ENCODE measurements at regions not wholly inside any gene's neighbourhood (a gene's known extent, or its start where the extent isn't known, plus 50 kb on each side); places are given as distances from the start of the nearest gene placed in this dataset.
"Not testable (repeated sequence)": the region's sequence is repeated elsewhere in the genome, so short reads cannot be mapped to it uniquely, and the experiment has no call there.

DNA sequence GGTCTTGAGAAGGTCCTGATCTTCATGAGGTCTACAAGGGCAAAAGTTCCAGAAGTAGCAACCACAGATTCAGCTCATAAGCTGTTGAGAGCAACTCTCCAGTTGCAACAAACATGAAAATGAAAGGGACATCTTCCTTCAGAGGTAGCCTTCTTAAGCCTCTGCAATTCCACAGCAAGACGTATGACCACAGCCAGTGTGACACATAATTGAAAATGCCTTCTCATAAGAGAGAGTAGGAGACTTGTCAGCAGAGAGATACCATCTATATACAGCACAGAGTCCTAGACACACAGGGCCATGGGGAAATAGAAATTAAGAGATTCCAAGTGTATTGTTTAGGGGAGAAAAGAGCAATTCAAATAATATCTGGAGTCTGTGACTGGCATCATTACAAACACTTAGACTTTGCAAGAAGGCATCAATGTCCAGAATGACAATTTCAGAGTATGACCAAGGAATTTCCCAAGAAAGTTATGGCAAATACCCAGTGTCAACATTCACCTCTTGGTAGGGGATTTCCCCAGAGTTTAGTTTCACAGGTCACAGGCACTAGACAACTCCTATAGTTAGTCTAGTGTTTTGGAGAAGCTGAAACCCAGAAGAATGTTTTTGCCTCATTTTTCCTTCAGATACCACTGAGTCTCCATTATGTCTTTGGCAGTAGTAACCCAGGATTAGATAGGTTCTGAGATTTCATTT, 340.3 kb downstream of the ZNF674 start:
- no peaks in the 10 kb centered on the region for H3K9me3 Mint-ChIP-seq
- CTCF ChIA-PET = no interaction called here
- intact Hi-C loops (cut with micrococcal nuclease) = no loop called here
- no peak overlapping the region for H3K27ac Mint-ChIP-seq
- no peaks in the 10 kb centered on the region for H3K27me3 Mint-ChIP-seq (ENCODE audit: low read depth)
- DNase-seq = no peak
- H3K4me3 Mint-ChIP-seq = no peak overlapping the region
- H3K36me3 Mint-ChIP-seq (ENCODE audit: low read depth) = no peaks in the 10 kb centered on the region
- H3K4me1 Mint-ChIP-seq (ENCODE audit: low read depth) = peaks cover 38% of the 10 kb centered on the region

DNA sequence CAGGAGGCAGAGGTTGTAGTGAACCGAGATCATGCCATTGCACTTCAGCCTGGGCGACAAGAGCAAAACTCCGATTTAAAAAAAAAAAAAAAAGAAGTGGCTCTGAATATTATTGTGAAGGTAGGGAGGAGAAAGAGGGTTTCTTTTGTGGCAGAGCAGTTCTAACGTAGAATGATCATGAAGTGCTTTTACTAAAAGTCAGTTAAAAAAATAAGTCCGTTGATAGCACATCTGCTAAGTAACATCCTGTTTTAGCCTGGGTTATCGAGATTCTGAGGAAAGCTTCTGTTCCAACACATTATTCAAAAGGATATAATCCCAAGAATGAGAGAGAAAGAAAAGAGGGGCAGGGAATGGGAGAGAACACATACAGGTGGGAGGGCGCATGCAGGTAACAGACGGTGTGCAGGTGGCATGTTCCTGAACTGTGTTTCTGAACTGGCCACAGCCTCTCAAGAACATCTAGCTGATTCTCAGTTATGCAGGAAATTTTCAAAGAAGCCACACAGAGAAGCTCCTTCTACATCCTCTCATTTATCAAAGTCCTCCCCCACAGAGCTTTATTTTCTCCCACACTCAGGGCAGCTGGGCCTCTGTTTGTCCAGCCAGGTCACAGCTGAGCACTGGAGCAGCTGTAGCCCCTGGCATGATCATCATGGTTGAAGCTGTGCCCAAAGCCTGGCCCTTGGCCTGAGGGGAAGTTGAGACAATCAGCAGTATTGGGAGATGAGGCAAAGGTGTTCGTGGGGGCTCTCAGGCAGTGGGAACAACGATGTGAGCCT, 342.3 kb downstream of the ZNF674 start:
- no peaks in the 10 kb centered on the region for H3K9me3 Mint-ChIP-seq
- H3K36me3 Mint-ChIP-seq (ENCODE audit: low read depth) = no peaks in the 10 kb centered on the region
- H3K4me1 Mint-ChIP-seq (ENCODE audit: low read depth) = peaks cover 23% of the 10 kb centered on the region
- no peaks in the 10 kb centered on the region for H3K27me3 Mint-ChIP-seq (ENCODE audit: low read depth)
- CTCF ChIA-PET = no interaction called here
- DNase-seq = no peak
- no peak overlapping the region for H3K27ac Mint-ChIP-seq
- intact Hi-C loops (cut with micrococcal nuclease) = no loop called here
- H3K4me3 Mint-ChIP-seq = no peak overlapping the region

DNA sequence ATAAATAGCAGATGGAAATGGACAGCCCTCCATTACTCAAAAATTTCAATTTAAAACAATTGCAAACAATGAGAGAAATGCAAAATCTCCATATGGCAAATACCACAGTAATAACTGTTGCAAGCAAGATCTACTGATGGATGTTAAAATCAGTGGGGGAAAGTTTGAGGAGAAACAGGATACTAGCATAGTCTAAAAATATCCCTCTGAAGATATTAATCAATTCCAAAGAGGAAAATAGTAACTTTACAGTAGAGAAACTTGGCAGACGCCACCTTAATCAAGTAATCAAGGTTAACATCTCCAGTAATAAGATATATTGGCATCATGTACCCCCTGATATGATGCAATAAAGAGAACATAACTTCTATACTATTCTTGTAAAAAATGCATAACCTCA, 344.8 kb downstream of the ZNF674 start:
- intact Hi-C loops (cut with micrococcal nuclease) = no loop called here
- no peaks in the 10 kb centered on the region for H3K9me3 Mint-ChIP-seq
- no peak overlapping the region for H3K27ac Mint-ChIP-seq
- CTCF ChIA-PET = no interaction called here
- no peaks in the 10 kb centered on the region for H3K36me3 Mint-ChIP-seq (ENCODE audit: low read depth)
- no peak overlapping the region for H3K4me3 Mint-ChIP-seq
- peaks cover 17% of the 10 kb centered on the region for H3K4me1 Mint-ChIP-seq (ENCODE audit: low read depth)
- DNase-seq = no peak
- no peaks in the 10 kb centered on the region for H3K27me3 Mint-ChIP-seq (ENCODE audit: low read depth)

DNA sequence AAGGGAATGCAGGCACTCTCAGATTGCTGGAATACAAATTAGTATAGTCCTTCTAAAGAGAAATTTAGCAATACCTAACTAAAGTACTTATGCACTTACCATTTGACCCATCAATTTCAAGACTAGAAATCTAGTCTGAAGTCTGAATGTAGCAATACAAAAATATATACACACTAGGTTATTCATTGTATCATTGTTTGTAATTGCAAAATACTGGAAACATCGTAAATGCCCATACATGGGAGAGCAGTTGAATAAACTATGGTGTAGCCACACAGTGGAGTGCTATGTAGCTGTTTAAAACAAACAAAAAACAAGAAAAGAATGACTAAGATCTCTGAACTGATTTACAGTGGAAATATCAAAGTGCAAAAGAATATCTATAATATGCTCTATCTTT, 346.4 kb downstream of the ZNF674 start:
- Mint-ChIP-seq H3K36me3 (ENCODE audit: low read depth) (peaks cover 1% of the 10 kb centered on the region), H3K27me3 (ENCODE audit: low read depth) (no peaks in the 10 kb centered on the region), H3K4me3 (no peak overlapping the region), H3K27ac (no peak overlapping the region), H3K4me1 (ENCODE audit: low read depth) (peaks cover 9% of the 10 kb centered on the region), H3K9me3 (peaks cover 7% of the 10 kb centered on the region)
- intact Hi-C loops (cut with micrococcal nuclease) = no loop called here
- DNase-seq = no peak
- CTCF ChIA-PET = interaction anchor here (0.6 kb wide), 1 partner anchor 52 kb away, joined by 4 read pairs; no protein-coding TSS in a partner anchor

DNA sequence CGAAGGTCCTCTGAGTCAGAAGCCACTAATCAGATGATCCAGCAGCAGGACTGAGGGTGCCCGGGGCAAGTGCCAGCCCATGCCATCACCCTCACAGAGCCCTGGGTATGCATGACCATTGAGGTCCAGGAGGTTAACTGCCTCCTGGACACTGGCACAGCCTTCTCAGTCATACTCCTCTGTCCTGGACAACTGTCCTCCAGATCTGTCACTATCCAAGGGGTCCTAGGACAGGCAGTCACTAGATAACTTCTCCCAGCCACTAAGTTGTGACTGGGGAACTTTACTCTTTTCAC, 358.5 kb downstream of the ZNF674 start:
- H3K9me3 Mint-ChIP-seq; H3K27me3 Mint-ChIP-seq (ENCODE audit: low read depth); intact Hi-C loops (cut with micrococcal nuclease); DNase-seq; H3K36me3 Mint-ChIP-seq (ENCODE audit: low read depth); CTCF ChIA-PET; H3K4me1 Mint-ChIP-seq (ENCODE audit: low read depth); H3K4me3 Mint-ChIP-seq; H3K27ac Mint-ChIP-seq: not testable (repeated sequence)

DNA sequence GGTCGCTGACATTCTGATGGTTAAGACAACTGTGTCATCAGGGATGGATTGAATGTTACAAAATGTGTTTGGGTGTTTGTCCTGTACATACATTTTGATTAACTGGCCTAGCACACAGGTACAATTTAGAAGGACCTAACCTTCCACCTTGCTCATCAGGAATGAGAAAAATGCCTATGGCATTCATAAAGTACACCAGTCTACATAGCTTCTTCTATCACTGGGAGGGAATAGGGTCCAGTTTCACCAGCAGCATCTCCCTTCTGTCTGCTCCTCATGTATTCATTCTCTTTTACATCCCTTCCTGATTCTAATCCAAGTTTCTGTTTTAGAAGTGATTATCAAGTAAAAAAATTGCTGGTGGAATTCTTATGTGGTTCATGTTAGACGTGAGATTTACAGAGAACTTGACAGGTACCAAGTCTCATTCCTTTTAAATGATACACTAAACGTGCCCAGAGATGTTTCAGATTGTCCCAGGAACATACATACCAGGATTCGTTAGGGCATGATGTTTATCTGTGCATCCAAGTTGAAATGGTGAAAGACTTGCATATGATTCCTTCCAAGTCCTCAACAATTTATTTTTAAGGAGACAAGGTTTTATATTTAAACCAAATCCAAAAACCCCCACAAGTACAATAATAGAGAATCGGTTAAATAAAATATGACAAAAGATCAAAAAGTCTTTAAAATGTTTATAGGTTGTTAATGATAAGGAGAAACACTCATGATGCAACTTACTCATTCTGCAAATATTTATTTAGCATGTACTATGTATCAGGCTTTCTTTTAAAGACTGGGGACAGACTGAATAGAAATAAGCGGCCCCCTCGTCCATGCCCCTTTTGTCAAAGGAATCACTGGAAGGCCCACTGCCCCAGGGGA, 359.1 kb downstream of the ZNF674 start:
- Mint-ChIP-seq H3K9me3 (peaks cover 4% of the 10 kb centered on the region), H3K27ac (no peak overlapping the region), H3K27me3 (ENCODE audit: low read depth) (no peaks in the 10 kb centered on the region), H3K36me3 (ENCODE audit: low read depth) (no peaks in the 10 kb centered on the region), H3K4me1 (ENCODE audit: low read depth) (peaks cover 5% of the 10 kb centered on the region), H3K4me3 (no peak overlapping the region)
- no peak for DNase-seq
- CTCF ChIA-PET = no interaction called here
- intact Hi-C loops (cut with micrococcal nuclease) = no loop called here

DNA sequence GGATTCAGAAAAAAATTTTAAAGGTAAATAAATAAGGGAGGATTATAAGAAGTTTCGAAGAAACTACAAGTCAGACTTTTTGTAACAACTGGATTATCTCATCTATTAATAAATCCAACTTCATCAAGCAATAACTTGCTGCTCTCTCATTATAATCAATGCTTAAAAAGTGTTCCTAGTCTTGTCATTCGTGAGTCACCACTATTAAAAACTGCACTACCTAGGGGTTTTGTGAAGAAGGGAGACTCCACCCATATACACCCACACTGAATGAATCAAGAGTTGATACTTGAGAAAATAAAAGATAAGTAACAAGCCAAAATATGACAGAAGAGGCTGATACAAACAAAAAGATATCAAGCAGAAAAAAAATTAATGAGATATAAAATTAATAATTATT, 360.5 kb downstream of the ZNF674 start:
- CTCF ChIA-PET = no interaction called here
- peaks cover 9% of the 10 kb centered on the region for H3K4me1 Mint-ChIP-seq (ENCODE audit: low read depth)
- no peaks in the 10 kb centered on the region for H3K27me3 Mint-ChIP-seq (ENCODE audit: low read depth)
- no peaks in the 10 kb centered on the region for H3K36me3 Mint-ChIP-seq (ENCODE audit: low read depth)
- intact Hi-C loops (cut with micrococcal nuclease) = no loop called here
- DNase-seq = no peak
- no peak overlapping the region for H3K27ac Mint-ChIP-seq
- no peak overlapping the region for H3K4me3 Mint-ChIP-seq
- H3K9me3 Mint-ChIP-seq = peaks cover 4% of the 10 kb centered on the region

DNA sequence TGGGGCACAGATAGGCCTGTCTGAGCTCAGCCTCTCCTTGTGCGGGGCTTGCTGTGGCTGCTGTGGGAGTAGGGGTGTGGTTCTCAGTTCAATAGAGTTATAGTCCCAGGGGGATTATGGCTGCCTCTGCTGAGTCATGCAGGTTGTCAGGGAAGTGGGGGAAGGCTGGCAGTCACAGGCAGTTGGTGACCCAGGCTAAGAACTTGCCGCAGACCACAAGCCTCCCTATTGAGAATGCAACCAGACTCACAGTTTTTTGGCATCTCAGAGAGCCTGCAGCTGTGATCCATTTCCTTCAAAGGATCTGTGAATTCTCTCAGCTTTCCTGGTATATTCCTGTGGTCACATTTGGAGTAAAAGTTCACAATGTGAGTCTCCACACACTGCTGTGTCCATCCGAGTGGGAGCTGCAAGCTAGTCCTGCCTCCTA, 364.9 kb downstream of the ZNF674 start:
- no peak overlapping the region for H3K4me3 Mint-ChIP-seq
- no peaks in the 10 kb centered on the region for H3K36me3 Mint-ChIP-seq (ENCODE audit: low read depth)
- H3K4me1 Mint-ChIP-seq (ENCODE audit: low read depth) = peaks cover 9% of the 10 kb centered on the region
- intact Hi-C loops (cut with micrococcal nuclease) = no loop called here
- H3K27ac Mint-ChIP-seq = no peak overlapping the region
- H3K27me3 Mint-ChIP-seq (ENCODE audit: low read depth) = no peaks in the 10 kb centered on the region
- CTCF ChIA-PET = no interaction called here
- no peak for DNase-seq
- peaks cover 4% of the 10 kb centered on the region for H3K9me3 Mint-ChIP-seq

DNA sequence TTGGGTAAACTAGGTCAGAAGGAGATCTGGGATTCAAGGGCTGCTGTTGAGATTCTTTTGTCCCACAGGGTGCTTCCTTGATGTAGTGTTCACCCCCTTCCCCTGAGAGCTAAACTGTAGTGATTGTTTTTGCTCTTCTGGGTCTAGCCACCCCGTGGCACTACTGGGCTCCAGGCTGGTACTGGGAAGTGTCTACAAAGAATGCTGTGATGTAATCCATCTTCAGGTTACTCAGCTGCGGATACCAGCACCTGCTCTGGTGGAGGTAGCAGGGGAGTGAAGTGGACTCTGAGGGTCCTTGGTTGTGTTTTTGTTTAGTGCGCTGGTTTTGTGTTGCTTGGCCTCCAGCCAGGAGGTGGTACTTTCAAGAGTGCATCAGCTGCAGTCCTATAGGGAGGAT, 365.5 kb downstream of the ZNF674 start:
- H3K9me3 Mint-ChIP-seq = peaks cover 4% of the 10 kb centered on the region
- DNase-seq = no peak
- H3K4me3 Mint-ChIP-seq = no peak overlapping the region
- no peak overlapping the region for H3K27ac Mint-ChIP-seq
- CTCF ChIA-PET = no interaction called here
- no peaks in the 10 kb centered on the region for H3K36me3 Mint-ChIP-seq (ENCODE audit: low read depth)
- H3K27me3 Mint-ChIP-seq (ENCODE audit: low read depth) = no peaks in the 10 kb centered on the region
- peaks cover 7% of the 10 kb centered on the region for H3K4me1 Mint-ChIP-seq (ENCODE audit: low read depth)
- intact Hi-C loops (cut with micrococcal nuclease) = no loop called here

DNA sequence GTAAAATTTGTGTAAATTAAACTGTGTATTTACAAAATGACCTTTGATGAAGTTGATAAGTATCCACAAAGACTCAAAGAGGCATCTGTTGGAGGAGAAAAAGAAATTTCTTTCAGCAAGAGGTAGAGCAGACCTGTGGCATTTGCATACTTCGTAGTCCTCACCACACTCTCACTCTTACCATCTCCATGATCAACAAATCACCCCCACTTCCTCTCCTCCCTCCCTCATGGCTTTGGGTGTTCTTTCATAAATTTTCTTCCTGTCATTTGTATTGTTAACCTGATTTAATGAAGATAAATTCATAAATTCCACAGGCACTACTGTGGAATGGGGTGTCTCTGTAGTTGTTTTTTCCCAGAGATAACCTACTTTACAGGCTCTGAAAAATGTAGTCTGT, 366.5 kb downstream of the ZNF674 start:
- Mint-ChIP-seq H3K4me3 (no peak overlapping the region), H3K36me3 (ENCODE audit: low read depth) (no peaks in the 10 kb centered on the region), H3K9me3 (peaks cover 4% of the 10 kb centered on the region), H3K27ac (no peak overlapping the region), H3K27me3 (ENCODE audit: low read depth) (no peaks in the 10 kb centered on the region), H3K4me1 (ENCODE audit: low read depth) (peaks cover 4% of the 10 kb centered on the region)
- intact Hi-C loops (cut with micrococcal nuclease) = no loop called here
- CTCF ChIA-PET = no interaction called here
- no peak for DNase-seq

DNA sequence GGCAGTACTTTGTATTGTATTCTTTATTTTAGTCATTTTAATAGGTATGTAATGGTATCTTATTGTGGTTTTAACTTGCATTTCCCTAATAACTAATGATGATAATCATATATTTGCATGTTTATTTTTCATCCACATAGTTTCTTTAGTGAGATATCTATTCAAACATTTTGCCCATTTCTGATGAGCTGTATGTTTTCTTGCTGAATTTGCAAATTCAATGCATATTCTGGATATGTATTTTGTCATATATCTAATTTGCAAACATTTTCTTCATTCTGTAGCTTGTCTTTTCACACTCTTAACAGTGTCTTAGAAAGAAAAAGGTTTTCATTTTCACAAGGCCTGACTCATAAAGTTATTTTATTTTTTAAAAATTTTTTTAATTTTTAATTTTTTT, 372.1 kb downstream of the ZNF674 start:
- CTCF ChIA-PET = no interaction called here

DNA sequence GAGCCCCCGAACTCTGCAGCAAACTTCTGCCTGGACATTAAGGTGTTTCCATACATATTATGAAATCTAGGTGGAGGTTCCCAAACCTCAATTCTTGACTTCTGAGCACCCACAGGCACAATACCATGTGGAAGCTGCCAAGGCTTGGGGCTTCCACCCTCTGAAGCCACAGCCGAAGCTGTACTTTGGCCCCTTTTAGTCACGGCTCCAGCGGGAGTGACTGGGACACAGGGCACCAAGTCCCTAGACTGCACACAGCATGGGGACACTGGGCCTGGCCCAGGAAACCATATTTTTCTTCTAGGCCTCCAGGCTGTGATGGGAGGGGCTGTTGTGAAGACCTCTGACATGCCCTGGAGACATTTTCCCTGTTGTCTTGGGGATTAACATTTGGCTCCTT, 373.8 kb downstream of the ZNF674 start:
- DNase-seq = not testable (repeated sequence)

More for the DNA sequence above, 372.1 kb downstream of the ZNF674 start:
- no peaks in the 10 kb centered on the region for H3K27me3 Mint-ChIP-seq (ENCODE audit: low read depth)
- no peak for DNase-seq
- H3K4me1 Mint-ChIP-seq (ENCODE audit: low read depth) = peaks cover 6% of the 10 kb centered on the region
- no peak overlapping the region for H3K4me3 Mint-ChIP-seq
- intact Hi-C loops (cut with micrococcal nuclease) = no loop called here
- no peaks in the 10 kb centered on the region for H3K36me3 Mint-ChIP-seq (ENCODE audit: low read depth)
- no peaks in the 10 kb centered on the region for H3K9me3 Mint-ChIP-seq
- H3K27ac Mint-ChIP-seq = no peak overlapping the region

More for the DNA sequence above, 373.8 kb downstream of the ZNF674 start:
- H3K36me3 Mint-ChIP-seq (ENCODE audit: low read depth); intact Hi-C loops (cut with micrococcal nuclease); H3K27me3 Mint-ChIP-seq (ENCODE audit: low read depth); H3K9me3 Mint-ChIP-seq; CTCF ChIA-PET; H3K4me3 Mint-ChIP-seq; H3K27ac Mint-ChIP-seq; H3K4me1 Mint-ChIP-seq (ENCODE audit: low read depth): not testable (repeated sequence)

Measured in activated naive CD4-positive, alpha-beta T cell treated with anti-CD3 and anti-CD28 coated beads for 36 hours (primary cell).